Endothelial cell (in vitro differentiated cells): ENCODE measurements at regions not wholly inside any gene's neighbourhood (a gene's known extent, or its start where the extent isn't known, plus 50 kb on each side); places are given as distances from the start of the nearest gene placed in this dataset.
A peak's percentile ranks its signal among the peaks of the same experiment; 100 is the strongest.

Source experiments
- DNase-seq: peaks from one replicate; pipeline ENCODE4 v3.0.0; 2021; ENCODE audit warnings: low spot score
- H3K27ac Mint-ChIP-seq: one replicate; pipeline ENCODE4 v1.8.0; 2021; ENCODE audit warnings: mixed read lengths, inconsistent platforms; ENCODE audit not compliant: unreplicated experiment
- H3K27me3 Mint-ChIP-seq: one replicate; pipeline ENCODE4 v1.8.0; 2021; ENCODE audit warnings: mild to moderate bottlenecking, moderate library complexity, mixed read lengths, inconsistent platforms; ENCODE audit not compliant: unreplicated experiment
- H3K36me3 Mint-ChIP-seq: one replicate; pipeline ENCODE4 v1.8.0; 2021; ENCODE audit warnings: mild to moderate bottlenecking, low read depth, mixed read lengths, inconsistent platforms; ENCODE audit not compliant: unreplicated experiment
- H3K4me1 Mint-ChIP-seq: one replicate; pipeline ENCODE4 v1.8.0; 2021; ENCODE audit warnings: mild to moderate bottlenecking, mixed read lengths, inconsistent platforms; ENCODE audit not compliant: unreplicated experiment
- H3K4me3 Mint-ChIP-seq: one replicate; pipeline ENCODE4 v1.8.0; 2021; ENCODE audit warnings: mild to moderate bottlenecking, mixed read lengths, inconsistent platforms; ENCODE audit not compliant: unreplicated experiment
- H3K9me3 Mint-ChIP-seq: one replicate; pipeline ENCODE4 v1.8.0; 2021; ENCODE audit warnings: mixed read lengths, inconsistent platforms; ENCODE audit not compliant: unreplicated experiment
- CTCF ChIP-seq: fragments of 200-600 bp; sonication (generic); IDR thresholded peaks from one replicate; pipeline ENCODE4 v1.5.0; 2021; ENCODE audit warnings: antibody characterized with exemption; ENCODE audit not compliant: unreplicated experiment

GRCh38 chr2:150625741-150626140 lies 138.3 kb upstream of the RND3 start:
- no peaks in the 10 kb centered on the region for H3K36me3 Mint-ChIP-seq

DNA sequence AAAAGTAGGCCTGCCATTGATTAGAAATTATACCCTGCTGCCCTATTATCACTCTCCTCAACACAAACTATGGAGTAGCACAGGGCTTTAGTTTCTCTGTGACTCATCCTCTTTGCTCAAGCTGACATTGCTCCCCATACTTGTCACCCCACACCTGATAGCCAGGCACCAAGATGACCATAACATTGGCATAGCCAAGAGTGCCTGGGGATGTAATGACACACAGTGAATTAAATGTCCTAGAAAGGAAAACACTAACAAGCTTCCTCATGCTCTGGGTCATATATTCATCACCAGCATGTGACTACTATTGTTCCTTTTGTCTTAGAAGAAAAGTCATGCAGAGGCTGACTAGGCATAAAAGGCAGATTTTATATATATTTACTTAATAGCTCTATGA lies 137.8 kb upstream of the RND3 start:
- no peak for TF ChIP-seq CTCF
- H3K27ac Mint-ChIP-seq: no peak overlapping the region
- peaks cover 7% of the 10 kb centered on the region for H3K4me1 Mint-ChIP-seq
- no peak for DNase-seq
- H3K9me3 Mint-ChIP-seq: no peaks in the 10 kb centered on the region
- H3K4me3 Mint-ChIP-seq: no peak overlapping the region
- no peaks in the 10 kb centered on the region for H3K27me3 Mint-ChIP-seq
- no peaks in the 10 kb centered on the region for H3K36me3 Mint-ChIP-seq

More at GRCh38 chr2:150625741-150626140, 138.3 kb upstream of the RND3 start:
- H3K9me3 Mint-ChIP-seq: no peaks in the 10 kb centered on the region
- DNase-seq: no peak
- H3K27me3 Mint-ChIP-seq: no peaks in the 10 kb centered on the region
- H3K27ac Mint-ChIP-seq: no peak overlapping the region
- no peak for TF ChIP-seq CTCF
- peaks cover 7% of the 10 kb centered on the region for H3K4me1 Mint-ChIP-seq
- no peak overlapping the region for H3K4me3 Mint-ChIP-seq

GRCh38 chr2:150624001-150624401 lies 136.5 kb upstream of the RND3 start:
- Mint-ChIP-seq H3K36me3 (no peaks in the 10 kb centered on the region), H3K27me3 (no peaks in the 10 kb centered on the region), H3K9me3 (no peaks in the 10 kb centered on the region), H3K4me1 (peaks cover 7% of the 10 kb centered on the region), H3K27ac (peak overlapping the region; percentile 67), H3K4me3 (no peak overlapping the region)
- DNase-seq: no peak
- no peak for TF ChIP-seq CTCF

DNA sequence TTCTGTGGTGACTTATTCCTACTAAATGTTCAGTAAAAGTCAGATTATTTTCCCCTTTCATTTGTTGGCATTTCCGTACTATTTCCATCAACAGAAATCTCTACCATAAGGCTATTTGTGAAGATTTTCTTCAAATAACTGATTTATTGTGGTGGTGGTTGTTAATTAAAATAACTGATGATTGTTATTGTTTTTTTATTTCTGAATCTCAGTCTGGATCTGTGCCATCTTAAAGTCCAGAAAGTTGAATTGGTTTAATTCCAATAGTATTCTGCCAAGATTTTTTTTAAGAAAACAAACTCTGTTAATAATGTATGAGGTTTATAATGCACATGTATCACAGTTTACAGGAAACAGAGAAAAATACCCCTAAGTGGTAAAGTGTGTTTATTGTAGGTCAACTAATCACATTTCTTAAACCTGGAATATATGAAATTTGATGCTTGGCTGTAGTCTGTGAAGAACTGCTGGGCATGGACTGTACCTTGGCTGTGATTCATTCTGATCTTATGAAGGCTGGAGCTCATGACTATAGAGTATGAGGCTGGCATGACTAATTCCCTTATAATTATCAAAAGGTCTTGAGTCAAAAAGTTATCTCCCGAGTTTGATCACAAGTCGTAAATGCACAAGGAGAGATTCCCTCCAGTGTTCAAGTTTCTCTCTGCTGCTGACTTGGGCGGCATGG lies 134.2 kb upstream of the RND3 start:
- no peaks in the 10 kb centered on the region for H3K9me3 Mint-ChIP-seq
- no peak for TF ChIP-seq CTCF
- no peaks in the 10 kb centered on the region for H3K27me3 Mint-ChIP-seq
- DNase-seq: no peak
- no peak overlapping the region for H3K27ac Mint-ChIP-seq
- peaks cover 7% of the 10 kb centered on the region for H3K4me1 Mint-ChIP-seq
- H3K4me3 Mint-ChIP-seq: no peak overlapping the region
- H3K36me3 Mint-ChIP-seq: no peaks in the 10 kb centered on the region

DNA sequence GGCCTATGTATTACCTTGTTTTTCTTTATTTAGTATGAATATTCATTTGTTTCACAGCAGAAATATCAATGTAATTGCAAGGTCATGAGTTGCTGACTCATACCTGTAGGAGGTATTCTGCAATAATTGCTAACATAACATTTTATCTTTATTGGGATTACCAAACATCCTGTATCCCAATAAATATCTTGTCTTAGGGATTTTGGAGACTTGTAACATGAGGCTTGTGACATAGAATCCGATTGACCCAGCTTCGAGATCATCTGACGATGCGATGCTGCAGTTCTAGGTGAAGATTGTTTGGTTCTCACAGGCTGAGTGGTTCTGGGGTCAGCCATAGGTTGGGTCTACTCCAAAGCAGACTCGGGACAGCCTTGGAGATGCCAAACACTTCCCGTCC lies 133.4 kb upstream of the RND3 start:
- Mint-ChIP-seq H3K9me3 (no peaks in the 10 kb centered on the region), H3K36me3 (no peaks in the 10 kb centered on the region), H3K27me3 (no peaks in the 10 kb centered on the region), H3K4me1 (peaks cover 7% of the 10 kb centered on the region), H3K4me3 (no peak overlapping the region), H3K27ac (no peak overlapping the region)
- TF ChIP-seq CTCF: no peak
- no peak for DNase-seq
